BE2C (cell line): ENCODE measurements at regions not wholly inside any gene's neighbourhood (a gene's known extent, or its start where the extent isn't known, plus 50 kb on each side); places are given as distances from the start of the nearest gene placed in this dataset.

Experiments used
- DNase-seq: peaks from one replicate; pipeline ENCODE4 v3.0.0-alpha.2; 2020
- H3K27me3 ChIP-seq: fragments of 250-450 bp; sonication (Bioruptor Pico); 2 replicates; pipeline ENCODE4 v1.5.1; 2020; ENCODE audit warnings: mild to moderate bottlenecking
- H3K36me3 ChIP-seq: fragments of 250-450 bp; sonication (Bioruptor Pico); 2 replicates; pipeline ENCODE4 v1.5.1; 2020; ENCODE audit warnings: mild to moderate bottlenecking
- H3K4me1 ChIP-seq: fragments of 250-450 bp; sonication (Bioruptor Pico); 2 replicates; pipeline ENCODE4 v1.5.1; 2020
- H3K4me3 ChIP-seq: 2 replicates; pipeline ENCODE4 v1.5.1; 2011; ENCODE audit warnings: low read depth, low read length
- H3K9me3 ChIP-seq: fragments of 250-450 bp; sonication (Bioruptor Pico); 2 replicates; pipeline ENCODE4 v1.5.1; 2020
- TF ChIP-seq, protein P1 (sequence below): IDR thresholded peaks from 2 replicates; pipeline ENCODE4 v1.5.1; 2012; ENCODE audit warnings: mild to moderate bottlenecking, low read depth, low read length

DNA sequence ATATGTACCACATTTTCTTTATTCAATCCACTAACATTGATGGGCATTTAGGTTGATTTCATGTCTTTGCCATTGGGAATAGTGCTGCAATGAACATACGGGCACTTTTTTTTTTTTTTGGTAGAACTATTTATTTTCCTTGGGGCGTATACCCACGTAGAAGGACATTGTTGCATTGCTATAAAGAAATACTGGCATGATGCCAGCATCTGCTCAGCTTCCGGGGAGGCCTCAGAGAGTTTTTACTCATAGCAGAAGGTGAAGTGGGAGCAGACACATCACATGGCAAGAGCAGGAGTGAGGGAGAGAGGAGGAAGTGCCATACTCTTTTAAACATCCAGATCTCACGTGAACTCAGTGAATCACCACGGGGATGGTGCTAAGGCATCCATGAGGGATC is 197.0 kb downstream of the SQOR start:
- Histone ChIP-seq H3K9me3 (no peaks in the 10 kb centered on the region), H3K36me3 (no peaks in the 10 kb centered on the region), H3K4me3 (no peak overlapping the region), H3K27me3 (no peaks in the 10 kb centered on the region), H3K4me1 (no peaks in the 10 kb centered on the region)
- no peak for DNase-seq
- TF ChIP-seq, protein P1, sequence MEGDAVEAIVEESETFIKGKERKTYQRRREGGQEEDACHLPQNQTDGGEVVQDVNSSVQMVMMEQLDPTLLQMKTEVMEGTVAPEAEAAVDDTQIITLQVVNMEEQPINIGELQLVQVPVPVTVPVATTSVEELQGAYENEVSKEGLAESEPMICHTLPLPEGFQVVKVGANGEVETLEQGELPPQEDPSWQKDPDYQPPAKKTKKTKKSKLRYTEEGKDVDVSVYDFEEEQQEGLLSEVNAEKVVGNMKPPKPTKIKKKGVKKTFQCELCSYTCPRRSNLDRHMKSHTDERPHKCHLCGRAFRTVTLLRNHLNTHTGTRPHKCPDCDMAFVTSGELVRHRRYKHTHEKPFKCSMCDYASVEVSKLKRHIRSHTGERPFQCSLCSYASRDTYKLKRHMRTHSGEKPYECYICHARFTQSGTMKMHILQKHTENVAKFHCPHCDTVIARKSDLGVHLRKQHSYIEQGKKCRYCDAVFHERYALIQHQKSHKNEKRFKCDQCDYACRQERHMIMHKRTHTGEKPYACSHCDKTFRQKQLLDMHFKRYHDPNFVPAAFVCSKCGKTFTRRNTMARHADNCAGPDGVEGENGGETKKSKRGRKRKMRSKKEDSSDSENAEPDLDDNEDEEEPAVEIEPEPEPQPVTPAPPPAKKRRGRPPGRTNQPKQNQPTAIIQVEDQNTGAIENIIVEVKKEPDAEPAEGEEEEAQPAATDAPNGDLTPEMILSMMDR: no peak

DNA sequence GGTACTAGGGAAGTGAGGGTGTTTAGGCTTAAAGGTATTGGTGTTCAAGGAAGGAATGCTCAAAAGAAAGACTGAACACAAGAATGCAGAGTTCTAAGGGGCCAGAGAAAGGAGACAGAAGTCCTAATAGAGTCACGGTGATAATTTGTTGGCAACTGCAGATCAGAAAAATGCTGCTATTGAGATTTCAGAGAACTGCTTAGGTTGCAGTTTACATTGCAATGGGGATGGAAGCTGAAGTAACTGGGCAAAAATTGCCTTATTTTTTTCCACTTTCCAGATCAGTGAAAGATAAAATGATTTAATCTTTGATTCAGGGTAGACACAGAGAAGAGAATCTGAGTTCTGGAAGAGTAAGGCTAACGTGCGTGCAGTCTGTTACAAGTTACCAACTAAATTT is 199.8 kb downstream of the SQOR start:
- no peaks in the 10 kb centered on the region for H3K9me3 ChIP-seq
- no peaks in the 10 kb centered on the region for H3K4me1 ChIP-seq
- no peak for DNase-seq
- no peak overlapping the region for H3K4me3 ChIP-seq
- H3K27me3 ChIP-seq: no peaks in the 10 kb centered on the region; the same call in 1 of the 2 replicates
- TF ChIP-seq, protein P1: no peak
- H3K36me3 ChIP-seq: no peaks in the 10 kb centered on the region

DNA sequence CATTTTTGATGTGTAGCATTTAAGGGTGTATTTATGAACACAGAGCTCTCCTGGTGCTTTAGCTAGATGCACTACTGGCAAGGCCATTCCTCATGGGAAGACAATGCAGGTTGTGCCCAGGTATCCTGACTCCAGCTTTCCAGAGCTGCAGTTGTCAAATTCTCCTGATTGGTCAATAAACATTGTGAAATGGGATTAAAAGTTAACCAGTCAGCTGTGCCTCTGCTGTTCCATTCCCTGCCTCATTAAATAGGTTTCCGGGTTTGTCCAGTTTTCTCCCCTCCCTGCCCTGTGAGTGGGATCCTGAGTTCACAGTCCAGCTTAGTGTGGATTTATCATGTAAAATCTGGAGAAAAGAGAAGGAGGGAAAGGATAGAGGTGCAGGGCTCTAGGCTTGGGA is 207.3 kb downstream of the SQOR start:
- H3K27me3 ChIP-seq: peaks cover 16% of the 10 kb centered on the region; the same call in 1 of the 2 replicates
- no peaks in the 10 kb centered on the region for H3K36me3 ChIP-seq
- no peak overlapping the region for H3K4me3 ChIP-seq
- H3K9me3 ChIP-seq: no peaks in the 10 kb centered on the region
- DNase-seq: no peak
- no peaks in the 10 kb centered on the region for H3K4me1 ChIP-seq
- TF ChIP-seq, protein P1: no peak

DNA sequence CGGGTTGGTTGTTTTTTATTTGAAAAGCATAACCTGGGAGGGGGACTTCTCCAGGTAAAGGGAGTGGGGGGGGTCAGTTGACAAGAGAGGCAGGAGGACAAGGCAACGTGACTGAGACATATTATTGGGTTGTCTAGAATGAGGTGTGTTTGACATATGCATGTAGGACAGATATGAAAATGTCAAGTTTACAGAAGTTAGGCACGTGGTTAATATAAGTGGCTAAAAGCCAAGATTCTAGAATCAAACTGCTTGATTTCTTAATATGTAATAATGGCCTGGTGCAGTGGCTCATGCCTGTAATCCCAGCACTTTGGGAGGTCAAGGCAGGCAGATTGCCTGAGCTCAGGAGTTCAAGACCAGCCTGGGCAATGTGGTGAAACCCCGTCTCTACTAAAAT is 212.8 kb downstream of the SQOR start:
- DNase-seq: no peak

DNA sequence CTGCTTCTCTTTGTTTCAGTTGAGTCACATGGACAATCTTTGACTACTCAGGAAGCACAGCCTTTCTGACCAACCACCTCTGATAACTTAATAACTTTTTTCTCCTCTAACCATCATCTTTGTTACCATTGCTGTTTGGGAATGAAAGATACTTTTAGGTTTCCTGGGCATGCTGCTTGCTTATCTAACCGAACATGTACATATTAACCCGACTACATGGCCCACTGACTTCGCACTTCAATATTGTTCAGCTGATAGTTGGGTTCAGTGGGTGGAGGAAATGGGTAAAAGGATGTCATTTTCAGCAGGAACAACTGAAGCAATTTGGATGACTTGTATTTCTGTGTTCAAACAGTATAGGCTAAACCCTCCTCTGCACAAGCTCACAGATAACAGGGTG is 214.3 kb downstream of the SQOR start:
- peaks cover 3% of the 10 kb centered on the region; the same call in 1 of the 2 replicates for H3K9me3 ChIP-seq
- no peaks in the 10 kb centered on the region; the same call in 1 of the 2 replicates for H3K27me3 ChIP-seq
- H3K4me3 ChIP-seq: no peak overlapping the region
- no peaks in the 10 kb centered on the region for H3K4me1 ChIP-seq
- H3K36me3 ChIP-seq: no peaks in the 10 kb centered on the region
- TF ChIP-seq, protein P1: no peak
- no peak for DNase-seq

More for the DNA sequence above, 212.8 kb downstream of the SQOR start:
- Histone ChIP-seq H3K9me3 (peaks cover 3% of the 10 kb centered on the region; the same call in 1 of the 2 replicates), H3K27me3 (no peaks in the 10 kb centered on the region; the same call in 1 of the 2 replicates), H3K4me3 (no peak overlapping the region), H3K4me1 (no peaks in the 10 kb centered on the region), H3K36me3 (no peaks in the 10 kb centered on the region)
- TF ChIP-seq, protein P1: no peak

DNA sequence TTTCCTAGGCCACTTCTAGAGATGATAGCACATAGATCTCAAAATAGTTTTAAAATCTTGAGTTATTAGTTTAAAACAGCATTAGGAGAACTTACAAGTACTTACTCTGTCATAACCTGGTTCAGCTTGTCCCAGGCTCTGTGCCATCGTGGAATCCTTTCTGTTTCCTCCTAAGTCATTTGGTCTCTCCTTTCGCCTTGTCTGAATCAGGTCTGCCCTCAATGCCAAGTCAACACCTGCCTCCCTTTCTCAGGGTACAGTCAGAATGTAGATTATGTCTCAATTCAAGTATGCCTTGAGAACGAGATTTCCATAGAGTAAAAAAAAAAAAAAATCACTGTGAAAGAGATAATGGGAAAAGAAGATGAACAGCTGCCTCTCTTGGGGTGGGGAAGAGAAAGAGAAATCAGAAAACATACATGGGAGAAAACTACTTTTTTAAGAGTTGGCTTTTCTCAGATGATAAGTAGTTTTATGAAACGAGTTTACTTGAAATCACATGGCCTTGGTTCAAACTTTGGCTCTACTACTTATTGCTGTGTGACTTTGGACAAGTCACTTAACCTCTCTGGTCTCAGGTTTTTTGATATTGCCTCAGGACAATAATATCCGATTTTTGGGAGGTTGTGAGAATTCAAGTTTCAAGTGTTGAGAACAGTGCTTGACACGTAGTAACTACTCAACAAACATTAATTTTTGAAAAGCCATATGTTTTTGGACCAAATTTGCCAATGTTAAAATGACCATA is 219.8 kb downstream of the SQOR start:
- Histone ChIP-seq H3K36me3 (no peaks in the 10 kb centered on the region), H3K27me3 (no peaks in the 10 kb centered on the region), H3K9me3 (peaks cover 3% of the 10 kb centered on the region; the same call in 1 of the 2 replicates), H3K4me1 (no peaks in the 10 kb centered on the region), H3K4me3 (no peak overlapping the region)
- TF ChIP-seq, protein P1: no peak
- DNase-seq: no peak
